Liver (tissue), 8 donors: ENCODE measurements at regions not wholly inside any gene's neighbourhood (a gene's known extent, or its start where the extent isn't known, plus 50 kb on each side); places are given as distances from the start of the nearest gene placed in this dataset.
"Not testable (repeated sequence)": the region's sequence is repeated elsewhere in the genome, so short reads cannot be mapped to it uniquely, and the experiment has no call there.

Source experiments
- DNase-seq: peaks from one replicate; pipeline ENCODE4 v3.0.0-alpha.2; 2017; ENCODE audit warnings: low spot score
- H3K27ac ChIP-seq, 2 donors: one replicate each; pipeline ENCODE4 v1.7.0; 2013; ENCODE audit warnings: inconsistent platforms in 2 of 2, low read length in 2 of 2, control low read depth in 1 of 2, low read depth in 1 of 2, mild to moderate bottlenecking in 1 of 2
- H3K27me3 ChIP-seq, 4 donors: one replicate each; pipeline versions ENCODE4 v1.6.1 to v1.7.0; 2013; ENCODE audit warnings: low read length in 3 of 4, inconsistent platforms in 1 of 4, mild to moderate bottlenecking in 1 of 4, moderate library complexity in 1 of 4; ENCODE audit not compliant: control insufficient read depth in 4 of 4, insufficient read depth in 4 of 4
- H3K36me3 ChIP-seq, 4 donors: one replicate each; pipeline versions ENCODE4 v1.6.1 to v1.7.0; 2013; ENCODE audit warnings: low read length in 3 of 4, mild to moderate bottlenecking in 3 of 4, low read depth in 1 of 4, moderate library complexity in 1 of 4; ENCODE audit not compliant: control insufficient read depth in 4 of 4, insufficient read depth in 3 of 4
- H3K4me1 ChIP-seq, 4 donors: one replicate each; pipeline versions ENCODE4 v1.6.1 to v1.7.0; 2013; ENCODE audit warnings: low read length in 3 of 4, mild to moderate bottlenecking in 3 of 4, moderate library complexity in 1 of 4; ENCODE audit not compliant: control insufficient read depth in 4 of 4, insufficient read depth in 4 of 4
- H3K4me3 ChIP-seq, 3 donors: one replicate each; pipeline versions ENCODE4 v1.6.1 to v1.7.0; 2013; ENCODE audit warnings: low read length in 3 of 3, control low read depth in 1 of 3, low read depth in 1 of 3, mild to moderate bottlenecking in 1 of 3
- H3K9ac ChIP-seq, 2 donors: one replicate each; pipeline ENCODE4 v1.7.0; 2013; ENCODE audit warnings: low read length in 2 of 2, mild to moderate bottlenecking in 2 of 2, moderate library complexity in 2 of 2, control low read depth in 1 of 2, low read depth in 1 of 2
- H3K9me3 ChIP-seq, 4 donors: one replicate each; pipeline versions ENCODE4 v1.6.1 to v1.7.0; 2013; ENCODE audit warnings: low read length in 3 of 4; ENCODE audit not compliant: control insufficient read depth in 4 of 4
- CTCF ChIP-seq: fragments of 150-350 bp; IDR thresholded peaks from 2 replicates; pipeline ENCODE4 v1.5.1; 2017; ENCODE audit warnings: improper control_type of control experiment, low read depth, low read length; ENCODE audit not compliant: missing input control
- EGR1 ChIP-seq, 2 donors: IDR thresholded peaks; 2 replicates each; pipeline ENCODE4 v1.6.1; 2016 to 2018; ENCODE audit warnings: antibody characterized with exemption in 2 of 2, low read depth in 2 of 2
- FOXA1 ChIP-seq: IDR thresholded peaks from 2 replicates; pipeline ENCODE4 v1.6.1; 2016; ENCODE audit warnings: antibody characterized with exemption
- FOXA2 ChIP-seq: IDR thresholded peaks from 2 replicates; pipeline ENCODE4 v1.6.1; 2016; ENCODE audit warnings: antibody characterized with exemption
- GABPA ChIP-seq, 2 donors: IDR thresholded peaks in 1 of 2; conservative IDR thresholded peaks in 1 of 2; 2 replicates each; pipeline ENCODE4 v1.6.1; 2016; ENCODE audit warnings: antibody characterized with exemption in 2 of 2, mild to moderate bottlenecking in 1 of 2, moderate library complexity in 1 of 2
- HNF4A ChIP-seq, 2 donors: conservative IDR thresholded peaks; 2 replicates each; pipeline ENCODE4 v1.6.1; 2016; ENCODE audit warnings: antibody characterized with exemption in 2 of 2, mild to moderate bottlenecking in 2 of 2
- HNF4G ChIP-seq: IDR thresholded peaks from 2 replicates; pipeline ENCODE4 v1.6.1; 2016; ENCODE audit warnings: antibody characterized with exemption
- JUND ChIP-seq, 2 donors: IDR thresholded peaks; 2 replicates each; pipeline ENCODE4 v1.6.1; 2016; ENCODE audit warnings: antibody characterized with exemption in 2 of 2
- MAX ChIP-seq: IDR thresholded peaks from 2 replicates; pipeline ENCODE4 v1.6.1; 2016; ENCODE audit warnings: antibody characterized with exemption
- NR2F2 ChIP-seq: IDR thresholded peaks from 2 replicates; pipeline ENCODE4 v1.6.1; 2016; ENCODE audit warnings: antibody characterized with exemption
- RAD21 ChIP-seq, 2 donors: IDR thresholded peaks; 2 replicates each; pipeline ENCODE4 v1.6.1; 2016; ENCODE audit warnings: antibody characterized with exemption in 2 of 2, mild to moderate bottlenecking in 2 of 2
- REST ChIP-seq: IDR thresholded peaks from 2 replicates; pipeline ENCODE4 v1.6.1; 2016; ENCODE audit warnings: antibody characterized with exemption, mild to moderate bottlenecking
- RXRA ChIP-seq, 2 donors: IDR thresholded peaks; 2 replicates each; pipeline ENCODE4 v1.6.1; 2017 to 2018; ENCODE audit warnings: antibody characterized with exemption in 2 of 2, mild to moderate bottlenecking in 1 of 2
- SP1 ChIP-seq: IDR thresholded peaks from 2 replicates; pipeline ENCODE4 v1.6.1; 2018; ENCODE audit warnings: antibody characterized with exemption, mild to moderate bottlenecking
- TAF1 ChIP-seq: conservative IDR thresholded peaks from 2 replicates; pipeline ENCODE4 v1.6.1; 2016; ENCODE audit warnings: antibody characterized with exemption, mild to moderate bottlenecking
- YY1 ChIP-seq: IDR thresholded peaks from 2 replicates; pipeline ENCODE4 v1.6.1; 2016; ENCODE audit warnings: antibody characterized with exemption, mild to moderate bottlenecking
- ZBTB33 ChIP-seq: IDR thresholded peaks from 2 replicates; pipeline ENCODE4 v1.6.1; 2016; ENCODE audit warnings: antibody characterized with exemption
- WGBS: extraction: QIAGEN DNeasy Blood & Tissue Kit; methylation state at CpG from one replicate; pipeline ENCODE4 v1.1.7; 2013; 5-methylcytosine and 5-hydroxymethylcytosine counted together
- donor health status: healthy.
- donor health status: healthy.
- donor health status: healthy.
- donor health status: healthy.
- donor health status: healthy.

- no peak for TF ChIP-seq FOXA2
- no peak for TF ChIP-seq EGR1 (IDR thresholded peaks at IDR 0.05; ENCODE audit: low read depth in 2 of 2)
- TF ChIP-seq SP1, result no peak
- TF ChIP-seq HNF4A (conservative IDR thresholded peaks at IDR 0.05), result no peak
- no peak for TF ChIP-seq TAF1
- TF ChIP-seq YY1, result no peak
- no peak for TF ChIP-seq RXRA (IDR thresholded peaks at IDR 0.05)
- no peak for TF ChIP-seq HNF4G
- TF ChIP-seq GABPA (IDR thresholded peaks at IDR 0.05 in 1 of 2, conservative IDR thresholded peaks at IDR 0.05 in 1 of 2), result no peak
- TF ChIP-seq NR2F2, result no peak
- no peak for TF ChIP-seq JUND (IDR thresholded peaks at IDR 0.05)
- no peak overlapping the region for H3K4me3 ChIP-seq
- no peak overlapping the region for H3K27ac ChIP-seq
- WGBS, result 68% methylated on average over 3 of the region's 3 CpGs
- no peak for DNase-seq
- H3K9ac ChIP-seq, result no peak overlapping the region
- no peaks in the 10 kb centered on the region for H3K9me3 ChIP-seq
- no peaks in the 10 kb centered on the region for H3K36me3 ChIP-seq
- H3K4me1 ChIP-seq, result no peaks in the 10 kb centered on the region
- peaks cover 0 to 3% (median 0%) of the 10 kb centered on the region in 4 donors for H3K27me3 ChIP-seq
These were observed 287.6 kb upstream of the POM121L12 start for GRCh38 chr7:52747817-52748216.

GRCh38 chr7:52741670-52742290 is 293.7 kb upstream of the POM121L12 start:
- no peak overlapping the region for H3K9ac ChIP-seq
- DNase-seq, result no peak
- no peak overlapping the region for H3K27ac ChIP-seq
- H3K27me3 ChIP-seq, result peaks cover 0 to 3% (median 0%) of the 10 kb centered on the region in 4 donors
- WGBS, result 71% methylated on average over 2 of the region's 2 CpGs
- H3K9me3 ChIP-seq, result no peaks in the 10 kb centered on the region
- no peaks in the 10 kb centered on the region for H3K36me3 ChIP-seq
- TF ChIP-seq FOXA1 (no peak), ZBTB33 (no peak), HNF4A (conservative IDR thresholded peaks at IDR 0.05) (no peak), YY1 (no peak)
- H3K4me3 ChIP-seq, result no peak overlapping the region
- no peaks in the 10 kb centered on the region for H3K4me1 ChIP-seq

- Histone ChIP-seq H3K4me3 (no peak overlapping the region), H3K27ac (no peak overlapping the region), H3K4me1 (no peaks in the 10 kb centered on the region), H3K9ac (no peak overlapping the region), H3K36me3 (no peaks in the 10 kb centered on the region), H3K27me3 (no peaks in the 10 kb centered on the region), H3K9me3 (no peaks in the 10 kb centered on the region)
- TF ChIP-seq MAX (no peak), EGR1 (IDR thresholded peaks at IDR 0.05; ENCODE audit: low read depth in 2 of 2) (no peak), JUND (IDR thresholded peaks at IDR 0.05) (no peak), RAD21 (IDR thresholded peaks at IDR 0.05) (no peak), SP1 (no peak), CTCF (no peak), HNF4A (conservative IDR thresholded peaks at IDR 0.05) (no peak), FOXA1 (no peak), REST (no peak), HNF4G (no peak), GABPA (IDR thresholded peaks at IDR 0.05 in 1 of 2, conservative IDR thresholded peaks at IDR 0.05 in 1 of 2) (no peak), RXRA (IDR thresholded peaks at IDR 0.05) (no peak), TAF1 (no peak), FOXA2 (no peak)
- DNase-seq, result no peak
- WGBS, result 71% methylated on average over 4 of the region's 4 CpGs
These were observed 299.8 kb upstream of the POM121L12 start for GRCh38 chr7:52735656-52736055.

GRCh38 chr7:52728683-52729082 is 306.8 kb upstream of the POM121L12 start:
- not testable (repeated sequence) for H3K9ac ChIP-seq, H3K9me3 ChIP-seq
- 62% methylated on average over 5 of the region's 5 CpGs for WGBS

More at GRCh38 chr7:52728683-52729082, 306.8 kb upstream of the POM121L12 start:
- H3K36me3 ChIP-seq, H3K4me3 ChIP-seq, DNase-seq, H3K27me3 ChIP-seq, H3K4me1 ChIP-seq, H3K27ac ChIP-seq: not testable (repeated sequence)
